ENCODE measurements at regions not wholly inside any gene's neighbourhood (a gene's known extent, or its start where the extent isn't known, plus 50 kb on each side); places are given as distances from the start of the nearest gene placed in this dataset.

DNA sequence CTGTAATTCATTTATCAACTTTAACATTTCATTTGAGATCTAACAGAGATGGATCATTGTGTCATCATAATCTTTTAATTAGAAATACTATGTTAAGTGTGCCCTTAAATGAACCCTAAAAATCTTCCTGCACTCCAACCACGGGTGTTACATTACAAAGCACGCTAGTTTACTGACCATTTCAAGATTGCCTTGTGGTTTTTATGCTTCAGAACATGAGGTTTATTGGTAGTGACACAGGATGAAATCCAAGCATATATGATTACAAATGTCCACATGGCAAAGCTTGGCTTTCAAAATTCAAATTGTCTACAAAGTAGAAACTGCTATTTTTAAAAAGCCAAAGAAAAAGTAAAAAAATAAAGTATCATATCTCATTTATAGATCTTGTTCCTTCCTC lies 190.4 kb upstream of the USP25 start:
- Histone ChIP-seq H3K27ac (ENCODE audit: low read length) (no peak overlapping the region), H3K36me3 (ENCODE audit: control insufficient read depth, insufficient read depth, low read length) (no peaks in the 10 kb centered on the region), H3K9me3 (ENCODE audit: control insufficient read depth, insufficient read depth, low read length) (no peaks in the 10 kb centered on the region), H3K27me3 (ENCODE audit: control insufficient read depth, insufficient read depth, low read length) (peaks cover 3% of the 10 kb centered on the region), H3K4me1 (ENCODE audit: control insufficient read depth, insufficient read depth, low read length) (no peaks in the 10 kb centered on the region), H3K4me3 (ENCODE audit: low read length) (no peak overlapping the region)
- Mint-ChIP-seq H3K36me3 (no peaks in the 10 kb centered on the region), H3K4me1 (peaks cover 10 to 12% of the 10 kb centered on the region in 2 donors), H3K27me3 (ENCODE audit: low read depth in 2 of 2) (peaks cover 0 to 5% of the 10 kb centered on the region in 2 donors), H3K4me3 (no peak overlapping the region), H3K27ac (no peak overlapping the region), H3K9me3 (peaks cover 0 to 2% of the 10 kb centered on the region in 2 donors)
- TF ChIP-seq, protein P1, sequence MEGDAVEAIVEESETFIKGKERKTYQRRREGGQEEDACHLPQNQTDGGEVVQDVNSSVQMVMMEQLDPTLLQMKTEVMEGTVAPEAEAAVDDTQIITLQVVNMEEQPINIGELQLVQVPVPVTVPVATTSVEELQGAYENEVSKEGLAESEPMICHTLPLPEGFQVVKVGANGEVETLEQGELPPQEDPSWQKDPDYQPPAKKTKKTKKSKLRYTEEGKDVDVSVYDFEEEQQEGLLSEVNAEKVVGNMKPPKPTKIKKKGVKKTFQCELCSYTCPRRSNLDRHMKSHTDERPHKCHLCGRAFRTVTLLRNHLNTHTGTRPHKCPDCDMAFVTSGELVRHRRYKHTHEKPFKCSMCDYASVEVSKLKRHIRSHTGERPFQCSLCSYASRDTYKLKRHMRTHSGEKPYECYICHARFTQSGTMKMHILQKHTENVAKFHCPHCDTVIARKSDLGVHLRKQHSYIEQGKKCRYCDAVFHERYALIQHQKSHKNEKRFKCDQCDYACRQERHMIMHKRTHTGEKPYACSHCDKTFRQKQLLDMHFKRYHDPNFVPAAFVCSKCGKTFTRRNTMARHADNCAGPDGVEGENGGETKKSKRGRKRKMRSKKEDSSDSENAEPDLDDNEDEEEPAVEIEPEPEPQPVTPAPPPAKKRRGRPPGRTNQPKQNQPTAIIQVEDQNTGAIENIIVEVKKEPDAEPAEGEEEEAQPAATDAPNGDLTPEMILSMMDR (IDR thresholded peaks at IDR 0.05), result no peak
- 8% methylated on average over 2 of the region's 2 CpGs for WGBS (ENCODE audit: insufficient coverage)
- intact Hi-C loops (cut with micrococcal nuclease), result no loop called here
- no peak for ATAC-seq
- no peak for DNase-seq

DNA sequence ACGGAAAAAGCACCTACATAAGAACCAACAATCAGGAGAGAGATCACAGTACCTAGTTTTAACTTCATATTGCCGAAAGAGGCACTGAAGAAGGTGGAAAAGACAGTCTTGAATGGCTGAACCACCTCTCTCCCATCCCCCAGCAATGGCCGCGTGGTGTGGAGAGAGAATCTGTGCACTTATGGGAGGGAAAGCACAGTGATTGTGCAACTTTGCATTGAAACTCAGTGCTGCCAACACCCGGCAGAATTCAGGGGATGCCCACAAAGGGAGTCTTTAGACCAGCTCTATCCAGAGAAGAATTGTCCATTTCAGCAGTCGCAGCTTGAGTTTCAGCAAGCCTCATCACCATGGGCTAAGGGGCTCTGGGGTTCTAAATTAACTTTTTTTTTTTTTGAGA lies 186.3 kb upstream of the USP25 start:
- Mint-ChIP-seq H3K4me1 (peaks cover 4 to 5% of the 10 kb centered on the region in 2 donors), H3K27me3 (ENCODE audit: low read depth in 2 of 2) (peaks cover 3 to 6% of the 10 kb centered on the region in 2 donors), H3K36me3 (no peaks in the 10 kb centered on the region), H3K4me3 (no peak overlapping the region), H3K27ac (no peak overlapping the region), H3K9me3 (peaks cover 0 to 2% of the 10 kb centered on the region in 2 donors)
- Histone ChIP-seq H3K4me1 (ENCODE audit: control insufficient read depth, insufficient read depth, low read length) (no peaks in the 10 kb centered on the region), H3K27me3 (ENCODE audit: control insufficient read depth, insufficient read depth, low read length) (no peaks in the 10 kb centered on the region), H3K36me3 (ENCODE audit: control insufficient read depth, insufficient read depth, low read length) (no peaks in the 10 kb centered on the region), H3K4me3 (ENCODE audit: low read length) (no peak overlapping the region), H3K27ac (ENCODE audit: low read length) (no peak overlapping the region), H3K9me3 (ENCODE audit: control insufficient read depth, insufficient read depth, low read length) (no peaks in the 10 kb centered on the region)
- TF ChIP-seq, protein P1 (IDR thresholded peaks at IDR 0.05), result no peak
- intact Hi-C loops (cut with micrococcal nuclease), result no loop called here
- DNase-seq, result no peak
- no peak for ATAC-seq
- 53% methylated on average over 3 of the region's 6 CpGs for WGBS (ENCODE audit: insufficient coverage)

DNA sequence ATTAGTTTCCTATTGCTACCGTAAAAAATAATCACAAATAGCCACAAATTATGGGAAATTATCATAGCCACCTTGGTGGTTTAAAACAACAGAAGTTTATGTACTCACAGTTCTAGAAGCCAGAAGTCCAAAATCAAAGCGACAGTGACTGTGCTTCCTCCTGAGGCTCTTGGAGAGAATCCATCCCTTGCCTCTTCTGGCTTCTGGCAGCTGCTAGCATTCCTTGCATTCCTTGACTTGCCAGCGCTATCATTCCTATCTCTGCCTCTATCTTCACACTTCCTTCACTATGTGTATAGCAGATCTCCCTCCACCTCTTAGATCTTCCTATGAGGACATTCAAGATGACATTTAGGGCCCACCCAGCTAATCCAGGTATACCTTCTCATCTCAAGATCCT lies 180.1 kb upstream of the USP25 start:
- TF ChIP-seq, protein P1 (IDR thresholded peaks at IDR 0.05), result no peak
- intact Hi-C loops (cut with micrococcal nuclease), result no loop called here
- Mint-ChIP-seq H3K4me1 (no peaks in the 10 kb centered on the region), H3K9me3 (no peaks in the 10 kb centered on the region), H3K27me3 (ENCODE audit: low read depth in 2 of 2) (peaks cover 0 to 5% of the 10 kb centered on the region in 2 donors), H3K36me3 (no peaks in the 10 kb centered on the region), H3K27ac (no peak overlapping the region), H3K4me3 (no peak overlapping the region)
- Histone ChIP-seq H3K36me3 (ENCODE audit: control insufficient read depth, insufficient read depth, low read length) (no peaks in the 10 kb centered on the region), H3K4me3 (ENCODE audit: low read length) (no peak overlapping the region), H3K27me3 (ENCODE audit: control insufficient read depth, insufficient read depth, low read length) (no peaks in the 10 kb centered on the region), H3K27ac (ENCODE audit: low read length) (no peak overlapping the region), H3K4me1 (ENCODE audit: control insufficient read depth, insufficient read depth, low read length) (no peaks in the 10 kb centered on the region), H3K9me3 (ENCODE audit: control insufficient read depth, insufficient read depth, low read length) (no peaks in the 10 kb centered on the region)
- DNase-seq (no peak), ATAC-seq (no peak)
- 91% methylated on average over 3 of the region's 3 CpGs for WGBS (ENCODE audit: insufficient coverage)

DNA sequence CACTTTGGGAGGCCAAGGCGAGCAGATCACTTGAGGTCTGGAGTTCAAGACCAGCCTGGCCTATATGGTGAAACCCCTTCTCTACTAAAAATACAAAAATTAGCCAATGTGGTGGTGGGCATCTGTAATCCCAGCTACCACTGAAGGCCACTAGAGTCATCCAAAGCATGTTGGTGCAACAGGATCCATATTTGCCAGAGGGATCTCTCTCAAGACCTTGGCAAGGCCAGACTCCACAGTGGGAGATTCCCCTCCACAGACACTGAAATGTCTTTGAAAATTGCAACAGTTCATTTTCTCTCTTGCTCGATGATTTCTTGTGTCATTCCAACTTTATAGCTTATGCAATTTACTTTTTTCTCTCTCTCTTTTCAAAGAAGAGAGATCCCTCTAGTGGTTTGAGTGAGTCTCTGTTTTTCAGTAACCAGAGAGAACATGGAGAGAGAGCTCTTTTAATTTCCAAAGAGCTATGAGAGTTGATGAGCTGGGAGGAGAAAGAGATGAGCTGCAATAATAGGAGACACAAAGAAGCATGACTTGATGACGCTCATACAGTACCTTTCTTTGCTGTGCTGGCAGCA lies 176.8 kb upstream of the USP25 start:
- TF ChIP-seq, protein P1 (IDR thresholded peaks at IDR 0.05), result peak; percentile 39
- peak in 1 of 2 donors; percentile 37 for DNase-seq
- Mint-ChIP-seq H3K27me3 (ENCODE audit: low read depth in 2 of 2) (peaks cover 0 to 5% of the 10 kb centered on the region in 2 donors), H3K36me3 (no peaks in the 10 kb centered on the region), H3K4me1 (no peaks in the 10 kb centered on the region), H3K9me3 (no peaks in the 10 kb centered on the region), H3K4me3 (no peak overlapping the region), H3K27ac (peak overlapping the region in 1 of 2 donors; percentile 42)
- Histone ChIP-seq H3K36me3 (ENCODE audit: control insufficient read depth, insufficient read depth, low read length) (no peaks in the 10 kb centered on the region), H3K27me3 (ENCODE audit: control insufficient read depth, insufficient read depth, low read length) (no peaks in the 10 kb centered on the region), H3K27ac (ENCODE audit: low read length) (no peak overlapping the region), H3K4me3 (ENCODE audit: low read length) (no peak overlapping the region), H3K9me3 (ENCODE audit: control insufficient read depth, insufficient read depth, low read length) (no peaks in the 10 kb centered on the region), H3K4me1 (ENCODE audit: control insufficient read depth, insufficient read depth, low read length) (no peaks in the 10 kb centered on the region)
- intact Hi-C loops (cut with micrococcal nuclease), result no loop called here
- 68% methylated on average over 2 of the region's 3 CpGs for WGBS (ENCODE audit: insufficient coverage)
- ATAC-seq, result no peak
